RWPE2 (cell line): ENCODE measurements at regions not wholly inside any gene's neighbourhood (a gene's known extent, or its start where the extent isn't known, plus 50 kb on each side); places are given as distances from the start of the nearest gene placed in this dataset.

Source experiments
- ATAC-seq: fragments of 200-7000 bp; cut with Tn5 transposase; 3 replicates; pipeline ENCODE4 v1.9.1; 2021; ENCODE audit warnings: low read depth
- DNase-seq: peaks from one replicate; pipeline ENCODE4 v3.0.0-alpha.2; 2020; ENCODE audit warnings: low spot score
- H3K27ac ChIP-seq: fragments of 450-650 bp; 2 replicates; pipeline ENCODE4 v1.5.1; 2017; ENCODE audit warnings: mild to moderate bottlenecking; ENCODE audit not compliant: poor library complexity, severe bottlenecking
- H3K27me3 ChIP-seq: fragments of 250-450 bp; sonication (Bioruptor Pico); 2 replicates; pipeline ENCODE4 v1.5.1; 2021; ENCODE audit warnings: mild to moderate bottlenecking, moderate library complexity; ENCODE audit not compliant: insufficient read depth, poor library complexity, severe bottlenecking
- H3K36me3 ChIP-seq: fragments of 250-450 bp; sonication (Bioruptor Pico); 2 replicates; pipeline ENCODE4 v1.5.1; 2020; ENCODE audit warnings: low read depth, mild to moderate bottlenecking, moderate library complexity
- H3K4me1 ChIP-seq: fragments of 250-450 bp; sonication (Bioruptor Pico); 2 replicates; pipeline ENCODE4 v1.5.1; 2021; ENCODE audit warnings: mild to moderate bottlenecking, moderate library complexity; ENCODE audit not compliant: insufficient read depth, poor library complexity, severe bottlenecking
- H3K4me3 ChIP-seq: fragments of 250-450 bp; sonication (Bioruptor Pico); 2 replicates; pipeline ENCODE4 v1.5.1; 2021; ENCODE audit warnings: mild to moderate bottlenecking, moderate library complexity; ENCODE audit not compliant: severe bottlenecking
- H3K9me3 ChIP-seq: fragments of 250-450 bp; sonication (Bioruptor Pico); 2 replicates; pipeline ENCODE4 v1.5.1; 2021; ENCODE audit warnings: mild to moderate bottlenecking, moderate library complexity; ENCODE audit not compliant: severe bottlenecking
- TF ChIP-seq, protein P1 (sequence below): fragments of 450-650 bp; IDR thresholded peaks from one replicate; pipeline ENCODE4 v1.5.1; 2017; ENCODE audit warnings: mild to moderate bottlenecking, moderate library complexity; ENCODE audit not compliant: poor library complexity, severe bottlenecking

DNA sequence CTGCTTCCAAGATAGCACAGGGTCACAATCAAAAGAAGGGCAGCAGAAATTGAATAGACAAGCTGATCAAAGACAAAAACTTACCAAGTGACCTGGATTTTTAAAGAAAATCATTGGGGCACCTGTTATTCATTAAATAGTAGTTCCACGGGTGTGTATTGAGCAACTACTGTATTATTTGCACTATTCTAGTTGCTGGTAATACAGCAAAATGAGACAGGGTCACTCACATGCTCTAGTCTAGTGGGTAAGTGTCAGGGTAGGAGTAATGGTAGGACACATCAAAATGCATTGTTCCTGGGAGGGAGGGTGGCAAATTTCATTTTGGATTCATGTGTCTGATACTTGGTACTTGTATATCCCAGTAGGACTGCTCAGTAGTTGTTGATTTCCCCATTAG lies 127.9 kb downstream of the SQOR start:
- ATAC-seq, result no peak
- TF ChIP-seq, protein P1, sequence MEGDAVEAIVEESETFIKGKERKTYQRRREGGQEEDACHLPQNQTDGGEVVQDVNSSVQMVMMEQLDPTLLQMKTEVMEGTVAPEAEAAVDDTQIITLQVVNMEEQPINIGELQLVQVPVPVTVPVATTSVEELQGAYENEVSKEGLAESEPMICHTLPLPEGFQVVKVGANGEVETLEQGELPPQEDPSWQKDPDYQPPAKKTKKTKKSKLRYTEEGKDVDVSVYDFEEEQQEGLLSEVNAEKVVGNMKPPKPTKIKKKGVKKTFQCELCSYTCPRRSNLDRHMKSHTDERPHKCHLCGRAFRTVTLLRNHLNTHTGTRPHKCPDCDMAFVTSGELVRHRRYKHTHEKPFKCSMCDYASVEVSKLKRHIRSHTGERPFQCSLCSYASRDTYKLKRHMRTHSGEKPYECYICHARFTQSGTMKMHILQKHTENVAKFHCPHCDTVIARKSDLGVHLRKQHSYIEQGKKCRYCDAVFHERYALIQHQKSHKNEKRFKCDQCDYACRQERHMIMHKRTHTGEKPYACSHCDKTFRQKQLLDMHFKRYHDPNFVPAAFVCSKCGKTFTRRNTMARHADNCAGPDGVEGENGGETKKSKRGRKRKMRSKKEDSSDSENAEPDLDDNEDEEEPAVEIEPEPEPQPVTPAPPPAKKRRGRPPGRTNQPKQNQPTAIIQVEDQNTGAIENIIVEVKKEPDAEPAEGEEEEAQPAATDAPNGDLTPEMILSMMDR, result no peak
- H3K4me3 ChIP-seq, result no peak overlapping the region
- peaks cover 12% of the 10 kb centered on the region for H3K27me3 ChIP-seq
- H3K4me1 ChIP-seq, result no peaks in the 10 kb centered on the region
- no peaks in the 10 kb centered on the region for H3K9me3 ChIP-seq
- no peak for DNase-seq
- no peaks in the 10 kb centered on the region for H3K36me3 ChIP-seq
- no peak overlapping the region for H3K27ac ChIP-seq

DNA sequence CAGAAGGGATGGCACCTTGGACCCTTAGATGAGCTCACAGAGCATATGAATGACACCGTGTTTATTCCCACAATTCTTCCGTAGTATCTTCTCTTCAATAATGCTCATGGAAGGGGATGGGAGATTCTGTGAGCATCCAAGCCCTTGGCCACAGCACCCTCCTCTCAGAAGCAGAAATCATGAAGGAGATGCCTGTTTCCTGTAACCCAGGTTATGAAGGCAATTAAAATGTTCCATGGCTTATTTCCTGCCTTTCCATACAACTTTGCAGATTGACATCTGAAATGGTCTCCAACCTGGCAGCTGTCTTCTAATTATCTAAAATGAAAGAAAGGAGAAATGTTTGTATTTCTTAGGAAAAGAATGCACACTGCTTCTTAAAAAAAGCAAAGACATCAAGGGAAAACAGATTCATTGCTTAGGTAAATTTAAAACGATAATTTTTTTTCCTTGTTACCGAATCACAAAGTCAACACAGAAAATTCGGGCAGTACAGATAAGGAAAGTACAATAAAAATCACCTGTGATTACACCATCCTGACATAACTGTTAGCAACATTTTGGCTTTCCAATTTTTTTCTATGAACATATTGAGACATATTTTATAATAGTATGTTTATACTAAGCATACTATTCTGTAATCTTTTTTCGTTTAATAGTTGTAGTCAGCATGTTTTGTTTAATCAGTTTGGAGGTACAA lies 128.5 kb downstream of the SQOR start:
- Histone ChIP-seq H3K27ac (no peak overlapping the region), H3K36me3 (no peaks in the 10 kb centered on the region), H3K4me3 (no peak overlapping the region), H3K9me3 (no peaks in the 10 kb centered on the region), H3K4me1 (no peaks in the 10 kb centered on the region), H3K27me3 (peaks cover 7% of the 10 kb centered on the region)
- ATAC-seq (no peak), DNase-seq (no peak)
- TF ChIP-seq, protein P1, result no peak

DNA sequence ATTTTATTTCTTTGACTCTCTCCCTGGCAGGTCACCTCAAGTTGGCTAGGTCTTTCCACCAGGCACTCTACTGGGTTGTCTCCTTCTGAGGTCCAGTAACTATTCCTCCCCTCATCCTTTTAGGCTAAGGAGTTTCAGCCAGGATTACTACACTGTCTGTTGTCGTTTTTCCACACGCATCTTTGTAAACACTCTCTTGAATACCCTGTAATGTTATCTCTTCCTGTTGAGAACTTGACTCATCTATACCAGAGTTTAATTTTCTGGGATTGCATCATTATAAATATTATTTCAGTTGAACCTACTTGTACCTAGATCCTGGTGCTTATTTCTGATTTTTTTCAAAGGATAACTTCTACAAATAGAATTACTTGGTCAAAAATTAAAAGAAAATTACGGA lies 138.3 kb downstream of the SQOR start:
- TF ChIP-seq, protein P1, result no peak
- ATAC-seq (peak; percentile 98), DNase-seq (no peak)
- no peak overlapping the region for H3K4me3 ChIP-seq
- H3K9me3 ChIP-seq, result no peaks in the 10 kb centered on the region
- H3K27me3 ChIP-seq, result no peaks in the 10 kb centered on the region
- no peak overlapping the region for H3K27ac ChIP-seq
- no peaks in the 10 kb centered on the region for H3K36me3 ChIP-seq
- peaks cover 10% of the 10 kb centered on the region for H3K4me1 ChIP-seq

DNA sequence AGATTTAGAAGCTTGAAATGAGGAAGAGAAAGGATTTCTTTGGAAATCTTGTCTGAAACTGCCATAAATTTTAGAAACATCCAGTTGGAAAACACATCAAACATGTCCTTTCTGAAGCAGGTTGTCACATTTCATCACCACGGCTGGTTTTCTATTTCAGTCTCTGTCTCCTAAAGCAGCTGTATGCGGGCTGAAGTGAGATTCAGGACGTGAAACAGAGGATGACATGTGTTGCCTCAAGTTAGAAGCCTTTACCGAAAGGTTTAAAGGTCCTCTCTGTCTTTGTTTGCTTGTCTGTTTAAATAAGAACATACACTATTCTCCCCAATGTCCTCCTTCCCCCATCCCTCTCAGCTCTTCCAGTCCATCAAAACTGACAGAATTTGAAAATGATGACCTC lies 141.9 kb downstream of the SQOR start:
- TF ChIP-seq, protein P1, result no peak
- no peak for ATAC-seq
- Histone ChIP-seq H3K27me3 (no peaks in the 10 kb centered on the region), H3K4me1 (peaks cover 10% of the 10 kb centered on the region), H3K27ac (no peak overlapping the region), H3K4me3 (no peak overlapping the region), H3K9me3 (no peaks in the 10 kb centered on the region), H3K36me3 (no peaks in the 10 kb centered on the region)
- no peak for DNase-seq

DNA sequence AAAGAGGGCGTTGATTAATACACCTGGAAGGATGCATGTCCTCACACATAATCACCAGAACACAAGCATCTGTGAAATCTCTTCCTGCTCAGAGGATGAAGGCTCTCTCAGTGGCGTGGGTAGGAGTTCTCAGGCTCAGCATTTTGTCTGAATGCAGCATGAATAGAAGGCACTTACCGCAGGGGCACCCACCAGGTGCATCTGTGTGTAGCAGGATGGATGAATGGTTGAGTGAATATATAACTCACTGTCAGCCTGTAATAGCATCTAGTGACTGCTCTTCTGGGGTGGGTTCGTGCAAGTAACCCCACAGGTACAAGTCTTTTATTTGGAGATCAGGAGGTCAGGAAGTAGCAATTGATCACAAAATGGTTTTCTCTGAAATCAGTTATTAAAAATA lies 143.0 kb downstream of the SQOR start:
- Histone ChIP-seq H3K4me3 (no peak overlapping the region), H3K36me3 (no peaks in the 10 kb centered on the region), H3K27me3 (no peaks in the 10 kb centered on the region), H3K4me1 (peaks cover 8% of the 10 kb centered on the region), H3K27ac (no peak overlapping the region), H3K9me3 (no peaks in the 10 kb centered on the region)
- no peak for ATAC-seq
- no peak for DNase-seq
- TF ChIP-seq, protein P1, result no peak
